ENCODE measurements at regions not wholly inside any gene's neighbourhood (a gene's known extent, or its start where the extent isn't known, plus 50 kb on each side); places are given as distances from the start of the nearest gene placed in this dataset.
A peak's percentile ranks its signal among the peaks of the same experiment; 100 is the strongest.

GRCh38 chr5:10892147-10892910 is 131.3 kb upstream of the DAP start:
- TF ChIP-seq ZNF274 (IDR thresholded peaks at IDR 0.05; ENCODE audit: borderline replicate concordance, extremely low read depth, low read length) (no peak), POLR2A (IDR thresholded peaks at IDR 0.05; ENCODE audit: control extremely low read depth in 1 of 2, low read depth in 2 of 2, low read length in 2 of 2) (no peak), CTCF (IDR thresholded peaks at IDR 0.05; ENCODE audit: control extremely low read depth in 1 of 3, insufficient read depth in 1 of 3, low read depth in 1 of 3, low read length in 3 of 3) (peak in 1 of 3 experiments; percentile 9; a peak in 1 of 4 replicates), POLR2AphosphoS5 (IDR thresholded peaks at IDR 0.05; ENCODE audit: low read depth, low read length) (no peak), SAP30 (IDR thresholded peaks at IDR 0.05; ENCODE audit: insufficient read depth, insufficient replicate concordance, low read length) (no peak), SIX5 (IDR thresholded peaks at IDR 0.05; ENCODE audit: low read depth, low read length) (no peak), POU5F1 (IDR thresholded peaks at IDR 0.05; ENCODE audit: low read depth, low read length) (no peak), CHD2 (IDR thresholded peaks at IDR 0.05; ENCODE audit: low read length) (no peak), TAF1 (IDR thresholded peaks at IDR 0.05; ENCODE audit: low read depth, low read length) (no peak), CREB1 (IDR thresholded peaks at IDR 0.05) (no peak)

Data from H1 (cell line).